ENCODE measurements at regions not wholly inside any gene's neighbourhood (a gene's known extent, or its start where the extent isn't known, plus 50 kb on each side); places are given as distances from the start of the nearest gene placed in this dataset.

DNA sequence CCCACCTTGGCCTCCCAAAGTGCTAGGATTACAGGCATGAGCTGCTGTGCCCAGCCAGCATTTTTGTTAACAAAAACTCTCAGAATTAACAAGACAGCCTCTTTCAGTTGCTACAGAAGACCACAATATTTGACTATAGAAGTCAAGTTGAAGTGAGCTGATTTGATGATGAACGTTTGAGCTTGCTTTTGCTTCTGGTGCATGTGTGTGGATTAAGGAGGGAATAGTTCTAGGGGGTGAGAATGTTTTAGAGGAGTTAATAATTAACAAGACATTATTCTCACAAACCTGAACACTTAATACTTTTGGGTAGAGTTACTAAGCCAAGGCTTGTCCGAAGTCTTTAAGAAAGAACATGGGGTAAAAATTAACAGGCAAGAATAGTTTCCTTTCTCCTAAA, 191.6 kb downstream of the TENT4A start:
- no peak for DNase-seq (ENCODE audit: low spot score)
- TF ChIP-seq, protein P1, sequence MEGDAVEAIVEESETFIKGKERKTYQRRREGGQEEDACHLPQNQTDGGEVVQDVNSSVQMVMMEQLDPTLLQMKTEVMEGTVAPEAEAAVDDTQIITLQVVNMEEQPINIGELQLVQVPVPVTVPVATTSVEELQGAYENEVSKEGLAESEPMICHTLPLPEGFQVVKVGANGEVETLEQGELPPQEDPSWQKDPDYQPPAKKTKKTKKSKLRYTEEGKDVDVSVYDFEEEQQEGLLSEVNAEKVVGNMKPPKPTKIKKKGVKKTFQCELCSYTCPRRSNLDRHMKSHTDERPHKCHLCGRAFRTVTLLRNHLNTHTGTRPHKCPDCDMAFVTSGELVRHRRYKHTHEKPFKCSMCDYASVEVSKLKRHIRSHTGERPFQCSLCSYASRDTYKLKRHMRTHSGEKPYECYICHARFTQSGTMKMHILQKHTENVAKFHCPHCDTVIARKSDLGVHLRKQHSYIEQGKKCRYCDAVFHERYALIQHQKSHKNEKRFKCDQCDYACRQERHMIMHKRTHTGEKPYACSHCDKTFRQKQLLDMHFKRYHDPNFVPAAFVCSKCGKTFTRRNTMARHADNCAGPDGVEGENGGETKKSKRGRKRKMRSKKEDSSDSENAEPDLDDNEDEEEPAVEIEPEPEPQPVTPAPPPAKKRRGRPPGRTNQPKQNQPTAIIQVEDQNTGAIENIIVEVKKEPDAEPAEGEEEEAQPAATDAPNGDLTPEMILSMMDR (IDR thresholded peaks at IDR 0.05; ENCODE audit: extremely low read depth, missing control alignments) = no peak

- no peak for DNase-seq (ENCODE audit: low spot score)
- TF ChIP-seq, protein P1 (IDR thresholded peaks at IDR 0.05; ENCODE audit: extremely low read depth, missing control alignments) = no peak
Measured at GRCh38 chr5:6905423-6905822, 192.2 kb downstream of the TENT4A start.

DNA sequence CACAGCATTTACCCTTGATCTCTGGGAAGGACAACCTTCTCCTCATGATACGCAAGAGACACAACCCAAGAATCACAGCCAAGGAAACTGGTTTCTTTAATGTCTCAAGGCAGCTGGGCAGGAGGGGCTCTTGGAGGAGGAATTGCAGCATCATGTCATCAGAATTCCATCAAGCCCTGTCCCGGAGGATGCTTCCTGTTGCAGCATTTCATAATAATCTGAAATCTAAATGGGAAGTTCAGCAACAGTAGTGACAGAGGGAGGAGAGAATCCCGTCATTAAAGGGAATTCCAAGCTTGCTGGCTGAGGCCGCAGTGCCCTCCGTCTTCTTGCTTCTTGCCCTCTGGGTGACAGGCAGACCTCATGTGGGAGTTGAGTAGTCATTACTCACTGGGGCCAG, 192.7 kb downstream of the TENT4A start:
- TF ChIP-seq, protein P1 (IDR thresholded peaks at IDR 0.05; ENCODE audit: extremely low read depth, missing control alignments) = no peak
- no peak for DNase-seq (ENCODE audit: low spot score)

- DNase-seq (ENCODE audit: low spot score) = no peak
- TF ChIP-seq, protein P1 (IDR thresholded peaks at IDR 0.05; ENCODE audit: extremely low read depth, missing control alignments) = no peak
Measured at GRCh38 chr5:6907320-6907918, 194.2 kb downstream of the TENT4A start.

DNA sequence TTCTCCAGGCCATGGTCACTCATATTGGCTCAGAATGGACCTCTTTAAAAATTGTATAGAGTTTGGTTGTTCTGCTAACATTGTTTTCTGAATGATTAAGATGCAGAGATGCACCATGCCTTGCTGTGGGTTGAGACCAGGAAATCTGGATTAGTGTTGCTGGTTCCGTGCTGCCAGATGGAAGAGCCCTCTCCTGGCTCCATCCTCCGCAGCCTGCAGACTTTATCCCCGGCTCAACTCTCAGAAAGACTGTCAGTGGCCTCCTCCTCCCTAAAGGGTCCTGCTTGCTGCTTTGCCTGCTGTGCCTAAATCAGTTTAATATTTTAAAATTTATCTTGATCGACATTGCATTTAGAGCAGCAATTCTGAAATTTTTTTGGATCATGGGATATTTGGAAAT, 196.7 kb downstream of the TENT4A start:
- no peak for DNase-seq (ENCODE audit: low spot score)
- TF ChIP-seq, protein P1 (IDR thresholded peaks at IDR 0.05; ENCODE audit: extremely low read depth, missing control alignments) = no peak

- TF ChIP-seq, protein P1 (IDR thresholded peaks at IDR 0.05; ENCODE audit: extremely low read depth, missing control alignments) = no peak
- no peak for DNase-seq (ENCODE audit: low spot score)
Measured at GRCh38 chr5:6910950-6911349, 197.7 kb downstream of the TENT4A start.

GRCh38 chr5:6914347-6914746, 201.1 kb downstream of the TENT4A start:
- TF ChIP-seq, protein P1 (IDR thresholded peaks at IDR 0.05; ENCODE audit: extremely low read depth, missing control alignments) = no peak
- no peak for DNase-seq (ENCODE audit: low spot score)
